Activated effector memory CD4-positive, alpha-beta T cell treated with anti-CD3 and anti-CD28 coated beads, Interleukin-2, amount 50 U/mL, for 16 hours (primary cell): ENCODE measurements at regions not wholly inside any gene's neighbourhood (a gene's known extent, or its start where the extent isn't known, plus 50 kb on each side); places are given as distances from the start of the nearest gene placed in this dataset.

Experiments
- DNase-seq: peaks from one replicate; pipeline ENCODE4 v3.0.0-alpha.2; 2020

DNA sequence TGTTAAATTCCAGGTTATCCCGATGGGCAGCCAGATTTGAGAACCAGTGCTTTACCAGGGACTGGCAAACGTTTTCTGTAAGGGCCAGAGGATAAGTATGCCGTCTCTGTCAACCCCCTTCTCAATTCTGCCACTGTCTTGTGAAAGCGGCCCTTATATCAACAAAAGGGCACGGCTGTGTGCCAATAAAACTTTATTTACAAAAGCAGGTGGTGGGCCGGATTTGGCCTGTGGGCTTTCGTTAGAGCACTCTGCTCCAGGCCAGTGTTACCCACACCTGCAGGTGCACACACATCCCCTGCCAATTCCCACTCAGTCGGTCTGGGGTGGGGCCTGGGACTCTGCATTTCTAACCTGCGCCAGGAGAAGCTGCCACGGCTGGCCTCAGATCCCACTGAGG is 111.2 kb downstream of the RFLNA start:
- no peak for DNase-seq

DNA sequence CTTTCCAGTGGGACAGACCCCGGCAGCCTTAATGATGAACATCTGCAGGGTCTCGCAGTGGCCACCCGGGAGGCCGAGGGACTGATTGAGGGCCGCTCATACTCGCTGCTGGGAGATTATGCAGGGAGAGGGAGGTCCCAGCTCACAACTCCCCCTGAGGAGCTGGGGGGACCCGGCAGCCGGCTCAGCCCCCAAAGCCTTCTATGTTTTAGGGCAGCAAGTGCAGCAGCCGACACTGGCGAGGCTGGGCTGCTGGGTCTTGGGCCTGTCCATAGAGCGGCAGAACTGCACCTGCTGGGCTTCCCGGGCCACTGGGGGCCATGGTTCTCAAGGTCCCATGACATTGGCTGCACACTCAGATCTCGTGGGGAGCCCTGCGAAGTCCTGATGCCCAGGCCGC is 110.7 kb downstream of the RFLNA start:
- DNase-seq: no peak

DNA sequence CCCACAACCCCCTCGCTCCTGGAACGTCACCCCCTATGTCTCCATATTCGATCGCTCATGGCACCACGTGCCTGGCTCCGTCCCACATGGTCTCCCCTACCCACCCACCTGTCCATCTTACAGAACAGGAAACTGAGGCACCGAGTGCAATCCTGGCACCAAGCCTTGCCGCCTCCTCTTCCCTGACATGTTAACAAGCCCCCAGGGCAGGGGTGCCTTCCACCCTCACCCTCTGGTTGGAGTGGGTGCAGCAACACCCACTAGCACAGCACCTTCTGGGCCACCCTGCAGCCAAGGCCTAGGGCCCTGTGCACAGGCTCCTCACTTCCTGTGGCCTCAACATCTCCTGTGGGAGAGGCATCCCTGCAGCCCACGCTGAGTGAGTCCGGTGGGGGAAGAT is 110.3 kb downstream of the RFLNA start:
- no peak for DNase-seq

DNA sequence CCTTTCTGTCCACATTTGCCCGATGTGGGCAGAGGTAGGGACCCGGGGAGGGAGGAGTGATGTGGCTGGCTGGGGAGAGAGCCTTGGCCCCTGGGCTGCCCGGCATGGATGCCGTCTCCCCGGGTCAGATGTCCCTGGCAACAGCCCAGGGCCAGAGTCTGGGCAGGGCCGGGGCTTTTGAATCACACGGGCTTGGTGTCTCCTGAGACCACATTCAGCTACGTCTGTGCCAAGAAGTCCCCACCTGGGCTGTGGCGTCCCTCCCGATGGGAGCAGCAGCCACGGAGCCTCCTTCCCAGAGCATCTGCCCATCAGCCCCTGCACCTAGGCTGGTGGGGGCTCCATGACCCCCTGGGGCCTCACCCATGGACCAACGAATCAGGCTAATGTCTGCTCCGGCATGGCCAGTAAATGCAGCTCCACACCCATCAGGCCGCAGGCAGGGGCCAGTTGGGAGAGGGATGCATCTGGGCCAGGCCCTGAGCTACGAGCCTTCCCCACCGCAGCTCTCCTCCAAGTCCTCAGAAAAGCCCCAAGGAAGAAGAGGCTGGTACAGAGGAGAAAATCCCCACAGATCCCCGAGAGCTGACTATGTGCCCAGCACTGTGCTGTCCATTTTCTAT is 109.4 kb downstream of the RFLNA start:
- DNase-seq: no peak

DNA sequence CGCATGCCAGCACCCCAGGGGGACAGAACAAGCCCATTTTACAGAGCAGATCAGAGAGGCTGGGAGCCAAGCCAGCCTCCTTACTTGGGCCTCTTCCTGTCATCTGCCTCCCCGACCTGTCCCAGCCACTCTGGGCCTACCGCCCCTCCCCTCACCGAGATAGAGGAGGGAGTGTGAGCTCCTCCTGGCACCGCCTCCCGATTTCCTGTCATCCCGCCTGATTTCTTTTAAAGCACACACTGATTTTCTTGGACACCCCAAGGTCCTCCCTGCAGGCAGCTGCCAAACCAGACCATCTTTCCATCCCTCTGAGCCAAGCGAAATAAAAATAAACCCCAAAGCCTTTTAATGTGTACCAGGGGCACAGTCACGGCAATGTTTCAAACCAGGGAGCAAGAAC is 108.4 kb downstream of the RFLNA start:
- DNase-seq: no peak

DNA sequence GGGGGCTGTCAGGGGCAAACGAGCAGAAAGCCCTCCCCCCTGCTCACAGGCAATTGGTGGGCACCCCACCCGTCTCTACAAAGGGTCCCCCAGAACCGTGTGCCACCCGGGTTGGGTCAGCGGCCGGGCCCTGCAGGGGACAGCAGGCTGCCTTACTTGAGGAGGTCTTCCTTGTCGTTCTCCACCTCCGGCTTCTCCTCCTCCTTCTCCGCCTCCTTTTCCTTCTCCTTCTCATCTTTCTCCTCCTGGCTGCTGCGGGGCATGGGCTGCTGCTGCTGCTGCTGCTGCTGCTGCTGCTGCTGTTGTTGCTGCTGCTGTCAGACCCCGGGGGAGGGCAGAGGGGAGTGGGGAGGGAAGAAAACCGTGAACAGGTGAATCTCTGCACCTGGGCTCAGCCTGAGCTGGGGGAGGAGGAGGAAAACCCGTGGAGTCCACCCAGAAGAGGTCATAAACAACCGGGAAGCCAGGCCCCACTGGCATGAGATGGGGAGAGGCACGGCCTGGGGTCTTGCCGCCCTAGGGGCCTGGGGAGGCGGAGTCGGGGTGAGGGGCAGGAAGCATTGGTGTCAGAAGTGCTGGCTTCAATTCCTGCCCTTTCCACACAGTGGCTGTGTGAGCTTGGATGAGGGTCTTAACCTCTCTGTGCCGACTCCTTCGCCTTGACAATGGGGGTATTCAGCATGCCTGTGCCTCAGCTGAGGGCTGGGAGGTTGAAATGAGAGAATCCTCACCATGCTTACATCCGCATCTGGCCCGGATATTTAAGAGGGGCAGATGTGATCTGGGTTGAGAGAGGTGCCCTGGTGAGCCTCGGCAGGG is 107.6 kb downstream of the RFLNA start:
- DNase-seq: no peak

DNA sequence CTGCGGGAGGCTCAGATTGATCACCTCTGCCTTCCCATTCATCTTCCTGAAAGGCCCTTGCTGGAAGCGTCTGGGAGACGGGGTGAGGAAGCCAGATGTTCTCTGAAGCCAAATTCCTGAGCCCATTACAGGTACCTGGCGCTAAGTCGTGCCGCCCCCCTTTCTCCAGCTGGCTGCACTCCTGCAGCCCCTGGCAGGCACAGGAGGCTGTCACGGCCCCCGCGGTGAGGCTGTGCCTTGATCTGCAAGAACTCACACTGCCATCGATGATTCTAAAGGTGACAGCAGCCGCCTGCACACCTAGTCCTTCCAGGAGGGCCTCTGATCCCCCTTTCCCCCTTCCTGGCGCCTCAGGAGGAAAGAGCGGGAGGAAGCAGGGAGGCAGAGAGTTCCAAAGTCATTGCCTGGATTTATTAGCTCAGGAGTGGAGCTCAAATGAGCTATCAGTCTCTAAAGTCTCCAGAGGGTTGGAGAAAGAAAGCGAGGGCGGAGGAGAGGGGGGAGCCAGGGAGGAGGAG is 106.9 kb downstream of the RFLNA start:
- DNase-seq: no peak

DNA sequence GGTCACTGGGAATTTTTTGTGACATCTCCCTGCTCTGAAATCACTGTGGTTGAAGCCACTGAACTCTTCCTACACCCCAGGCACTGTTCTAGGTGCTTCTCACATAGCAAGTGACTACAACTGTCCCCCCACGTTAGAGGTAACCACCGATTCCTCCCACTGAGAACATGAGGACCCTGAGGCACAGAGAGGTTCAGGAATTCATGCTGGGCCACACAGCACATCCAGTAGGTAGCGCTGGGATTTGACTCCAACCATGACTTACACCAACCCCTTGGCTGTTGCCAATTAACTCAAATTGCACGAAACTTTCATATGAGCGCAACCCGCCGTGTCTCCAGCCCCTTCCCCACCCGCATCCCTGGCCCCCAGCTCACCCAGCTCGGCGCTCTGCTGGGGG is 105.2 kb downstream of the RFLNA start:
- no peak for DNase-seq

DNA sequence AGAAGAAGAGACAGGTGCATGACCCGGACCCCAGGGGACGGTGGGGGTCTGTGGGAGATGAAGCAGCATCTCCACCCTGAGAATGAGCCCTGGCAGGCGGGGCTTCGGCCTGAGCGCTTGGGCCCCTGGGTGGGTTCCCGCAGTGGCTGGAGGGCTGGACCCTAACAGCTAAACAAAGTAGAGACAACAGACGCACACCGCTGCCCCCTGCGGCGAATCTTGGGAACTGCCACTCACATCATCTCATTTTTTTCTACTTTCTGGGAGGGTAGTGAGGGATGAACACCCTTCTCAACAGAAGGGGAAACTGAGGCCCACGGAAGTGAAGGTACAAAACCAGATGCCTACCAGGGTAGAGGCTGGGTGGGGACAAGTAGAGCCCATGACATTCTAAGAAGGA is 104.7 kb downstream of the RFLNA start:
- peak; percentile 67 for DNase-seq

DNA sequence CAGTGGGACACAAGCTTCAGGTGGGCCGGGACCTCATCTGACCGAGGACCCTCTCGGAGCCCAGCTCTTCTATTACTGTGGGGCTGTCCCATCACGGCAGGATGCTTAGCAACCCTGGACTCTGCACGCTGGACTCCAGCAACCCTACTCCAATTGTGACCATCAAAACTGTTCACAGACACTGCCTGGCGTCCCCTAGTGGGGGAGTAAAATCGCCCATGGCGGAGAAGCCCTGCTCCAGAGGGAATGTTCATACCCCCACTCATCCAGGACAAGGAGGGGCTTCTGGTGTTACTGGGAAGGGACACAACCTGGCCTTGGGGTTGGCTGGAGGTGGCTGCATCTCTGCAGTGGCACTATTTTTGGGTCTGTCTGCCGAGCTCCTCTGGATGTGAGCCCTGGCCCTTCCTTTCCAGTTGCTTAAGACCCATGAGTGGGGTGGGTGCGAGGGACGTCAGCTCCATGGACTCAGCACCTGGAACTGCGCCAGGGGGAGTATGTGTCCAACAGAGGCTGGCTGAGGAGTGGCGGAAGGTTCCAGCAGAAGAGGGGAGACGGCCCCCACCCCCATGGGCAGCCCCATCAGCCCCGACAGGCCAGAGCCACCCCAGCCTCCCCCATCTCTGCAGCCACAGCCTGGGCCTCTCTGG is 103.8 kb downstream of the RFLNA start:
- DNase-seq: no peak

DNA sequence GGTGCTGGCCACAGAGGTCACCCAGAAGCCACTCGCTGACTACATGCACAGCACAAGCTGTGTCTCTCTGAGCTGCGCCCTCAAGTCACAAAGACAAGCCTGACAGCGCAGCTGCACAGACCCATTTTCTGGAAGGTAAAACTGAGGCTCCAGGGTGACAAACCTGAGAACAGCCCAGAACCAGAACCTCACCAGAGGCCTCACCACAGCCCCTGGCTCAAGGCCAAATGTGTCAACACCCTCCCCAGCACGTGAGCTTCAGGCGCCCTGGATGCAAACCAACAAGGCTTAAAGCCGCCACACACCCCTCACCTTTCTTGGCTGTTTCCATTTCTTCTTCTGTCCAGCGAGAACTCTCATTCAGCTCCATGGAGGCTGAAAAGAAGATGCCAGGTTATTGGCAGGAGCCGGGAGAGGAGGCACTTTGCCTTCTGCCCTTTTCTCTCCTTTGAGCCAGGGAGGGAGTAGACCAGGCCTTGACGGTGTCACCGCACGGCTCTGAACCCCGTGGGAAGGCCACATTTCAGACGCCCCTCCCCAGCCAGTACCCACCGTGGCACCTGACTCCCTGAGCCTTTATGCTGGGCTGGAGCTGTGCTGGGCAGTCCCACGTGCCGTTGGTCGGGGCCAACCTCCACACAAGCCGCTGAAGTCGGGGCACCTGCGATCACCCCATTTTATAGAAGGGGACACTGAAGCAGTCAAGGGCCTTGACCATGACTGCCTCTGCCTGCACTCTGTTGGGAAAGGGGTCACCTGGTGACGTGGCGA is 103.1 kb downstream of the RFLNA start:
- DNase-seq: no peak

DNA sequence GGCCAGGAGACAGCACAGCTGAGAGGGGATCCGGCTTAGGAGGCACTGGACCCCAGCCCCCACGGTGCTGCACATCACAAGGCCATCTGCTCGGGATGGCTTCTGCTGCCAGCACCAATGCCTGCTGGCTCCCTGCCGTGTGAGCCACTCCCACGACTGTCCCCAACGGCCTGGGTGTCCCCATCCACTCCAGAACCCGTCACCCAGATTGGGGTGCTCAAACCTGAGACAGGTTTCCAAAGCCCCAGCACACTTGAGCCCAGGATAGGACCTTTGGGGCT is 102.4 kb downstream of the RFLNA start:
- DNase-seq: no peak

DNA sequence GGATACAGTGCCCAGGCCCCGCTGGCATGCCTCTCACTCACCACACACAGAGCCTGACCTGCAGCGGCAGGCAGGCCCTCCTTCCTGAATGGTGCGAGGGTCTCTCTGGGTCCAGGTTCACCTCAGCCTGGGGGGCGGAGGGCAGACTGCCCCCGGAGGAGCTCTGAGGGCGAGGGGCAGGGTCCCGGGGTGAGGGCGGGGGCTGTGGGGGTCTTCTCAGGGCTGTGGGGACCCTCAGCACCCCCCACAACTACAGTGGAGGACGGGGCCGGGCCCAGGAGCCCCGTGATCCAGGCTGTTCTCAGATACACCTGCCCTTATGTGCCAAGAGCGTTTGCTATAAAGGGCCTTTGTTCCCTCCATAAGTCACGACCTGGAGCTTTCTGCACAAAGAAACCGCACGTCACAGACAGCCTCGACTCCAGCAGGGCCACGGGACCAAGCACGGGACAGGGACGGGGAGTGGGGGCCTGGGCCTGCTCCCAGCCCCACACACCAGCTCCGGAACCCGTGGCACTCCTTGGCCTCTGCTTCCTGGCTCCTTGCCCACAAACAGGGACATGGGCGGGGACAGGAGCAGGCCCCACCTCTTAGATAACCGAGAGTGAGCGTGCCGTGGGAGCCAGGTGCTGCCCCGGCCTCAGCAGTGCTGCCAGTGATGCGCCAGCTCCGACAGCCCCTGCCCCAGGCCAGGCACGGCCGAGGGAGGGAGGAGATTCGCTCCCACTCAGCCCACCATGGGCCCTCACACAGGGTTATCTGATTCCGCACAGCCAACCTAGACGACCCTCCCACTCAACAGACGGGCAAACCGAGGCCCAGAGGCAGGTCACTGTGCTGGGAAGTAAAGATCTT is 101.9 kb downstream of the RFLNA start:
- DNase-seq: no peak

DNA sequence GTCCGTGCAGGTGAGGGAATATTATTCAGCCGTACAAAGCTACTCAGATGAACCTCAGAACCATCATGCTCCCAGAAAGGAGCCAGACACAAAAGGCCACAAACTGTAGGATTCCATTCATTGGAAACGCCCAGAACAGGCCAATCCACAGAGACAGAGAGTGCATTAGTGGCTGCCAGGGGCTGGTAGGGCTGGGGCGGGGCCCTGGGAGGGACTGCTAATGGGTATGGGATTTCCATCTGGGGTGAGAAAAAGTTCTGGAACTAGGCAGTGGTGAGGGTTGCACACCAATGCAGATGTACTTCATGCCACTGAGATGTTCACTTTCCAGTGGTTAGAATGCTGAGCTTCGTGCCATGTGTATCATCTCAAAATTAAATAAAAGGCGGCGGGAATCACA is 101.1 kb downstream of the RFLNA start:
- no peak for DNase-seq

DNA sequence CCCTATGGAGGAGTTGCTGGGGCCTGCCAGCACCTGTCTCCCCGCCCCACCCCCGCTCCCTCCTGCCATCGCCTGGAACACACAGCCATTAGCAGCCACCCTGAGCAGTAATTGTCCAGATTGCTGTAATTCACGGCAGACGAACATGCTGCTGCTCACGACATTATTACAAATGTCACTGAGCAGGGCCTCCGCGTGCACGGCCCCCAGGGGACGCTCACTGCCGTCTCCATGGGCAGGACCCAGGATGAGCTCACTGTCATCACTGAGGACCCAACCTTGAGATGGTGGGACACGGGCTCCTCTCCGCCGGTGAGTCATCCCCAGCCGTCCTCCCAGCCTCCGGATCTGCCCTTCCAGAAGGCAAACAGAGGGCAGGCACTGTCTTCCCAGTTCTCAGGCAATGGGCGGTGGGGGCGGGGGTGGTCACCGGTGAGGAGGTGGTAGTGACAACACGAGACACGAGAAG is 100.4 kb downstream of the RFLNA start:
- no peak for DNase-seq

DNA sequence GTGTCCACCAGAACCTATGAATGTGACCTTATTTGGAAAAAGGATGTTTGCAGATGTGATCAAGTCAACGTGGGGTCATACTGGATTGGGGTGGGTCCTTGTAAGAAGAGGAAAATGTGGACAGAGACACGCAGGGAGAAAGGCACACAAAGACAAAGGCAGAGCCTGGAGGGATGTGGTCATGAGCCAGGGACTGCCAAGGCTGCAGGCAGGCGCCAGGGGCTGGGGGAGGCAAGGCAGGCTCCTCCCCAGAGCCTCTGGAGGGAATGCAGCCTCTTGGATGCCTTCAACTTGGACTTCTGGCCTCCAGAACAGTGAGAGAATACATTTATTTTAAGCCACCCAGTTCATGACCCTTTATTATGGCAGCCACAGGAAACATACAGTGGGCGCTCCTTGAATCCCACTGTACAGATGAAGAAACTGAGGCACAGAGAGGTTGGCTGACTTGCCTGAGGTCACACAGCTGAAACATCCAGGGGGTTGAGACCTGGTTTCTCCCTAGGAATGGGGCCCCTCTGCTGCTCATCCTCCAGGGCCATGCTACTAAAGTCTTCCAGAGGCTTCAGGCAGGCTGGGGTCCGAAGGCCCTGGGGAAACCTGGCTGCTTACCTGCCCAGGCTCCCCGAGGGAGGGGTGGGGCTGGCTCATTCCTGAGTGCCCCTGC is 99.7 kb downstream of the RFLNA start:
- DNase-seq: no peak

DNA sequence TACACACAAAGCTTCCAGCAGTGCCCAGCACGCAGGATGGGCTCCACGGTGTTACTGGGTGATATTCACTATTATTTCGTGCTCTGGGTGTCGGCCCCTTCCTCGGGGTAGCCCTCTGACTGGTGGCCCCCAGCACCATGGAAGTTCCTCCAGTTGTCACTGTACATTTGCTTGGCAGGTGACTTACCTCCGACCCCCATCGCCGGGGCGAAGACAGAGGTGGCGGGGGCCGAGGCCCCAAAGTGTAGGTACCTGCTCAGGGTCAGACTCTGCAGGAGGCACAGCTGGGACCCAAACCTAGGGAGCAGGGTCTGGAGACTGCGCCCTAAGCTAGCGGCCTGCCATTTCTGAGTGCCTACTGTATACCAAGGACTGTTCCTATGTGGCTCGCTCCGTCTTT is 98.9 kb downstream of the RFLNA start:
- DNase-seq: no peak

DNA sequence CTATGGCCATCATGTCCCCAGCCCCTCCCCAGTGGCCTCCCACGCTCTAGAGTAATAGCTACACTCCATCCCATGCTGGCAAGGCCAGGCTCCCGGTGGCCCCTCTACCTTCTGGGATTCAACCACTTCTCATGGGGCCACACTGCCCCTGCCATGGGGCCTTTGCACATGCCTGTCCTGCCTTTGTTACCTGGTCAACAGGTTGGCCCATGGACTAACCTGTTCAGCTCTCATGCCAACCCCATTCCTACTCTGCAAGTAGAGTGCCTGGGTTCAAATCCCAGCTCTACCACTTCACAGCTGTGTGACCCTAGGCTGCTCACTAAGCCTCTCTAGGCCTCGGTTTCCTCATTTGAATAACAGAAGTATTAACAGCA is 98.5 kb downstream of the RFLNA start:
- no peak for DNase-seq

DNA sequence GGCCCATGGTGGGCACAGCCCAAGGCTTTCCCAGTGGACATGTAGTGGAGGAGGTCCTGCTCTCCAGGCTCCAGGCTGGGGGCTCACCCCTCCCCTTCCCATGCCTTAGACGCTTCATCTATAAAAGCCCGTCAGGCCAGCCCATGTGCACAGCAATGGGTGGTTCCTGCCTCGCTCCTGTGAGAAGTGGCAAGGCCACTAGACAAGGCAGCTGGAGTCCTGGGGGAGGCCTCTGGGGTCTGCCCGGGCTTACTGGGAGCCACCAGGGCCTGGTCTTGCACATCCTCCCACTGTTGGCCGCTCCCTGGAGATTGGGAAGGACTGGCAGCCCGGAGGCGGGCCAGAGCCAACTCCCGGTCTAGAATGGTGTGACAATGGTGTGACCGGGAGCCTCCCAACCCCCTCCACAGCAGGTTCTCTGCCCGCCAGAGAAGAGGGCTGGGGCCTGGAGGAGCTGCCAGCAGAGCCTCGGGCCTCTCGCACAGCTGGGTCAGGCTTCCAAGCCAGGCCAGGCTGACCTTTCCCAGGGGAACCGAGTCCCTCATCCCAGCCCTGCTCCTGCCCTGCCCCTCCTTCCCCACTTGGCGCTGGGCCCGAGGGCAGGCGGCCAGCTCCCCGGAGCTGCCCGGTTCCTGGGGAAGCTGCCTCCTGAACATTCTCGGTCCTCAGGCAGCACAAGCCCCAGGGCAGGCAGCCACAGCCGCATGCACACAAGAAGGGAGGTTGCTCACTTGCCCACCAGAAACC is 97.9 kb downstream of the RFLNA start:
- DNase-seq: no peak

DNA sequence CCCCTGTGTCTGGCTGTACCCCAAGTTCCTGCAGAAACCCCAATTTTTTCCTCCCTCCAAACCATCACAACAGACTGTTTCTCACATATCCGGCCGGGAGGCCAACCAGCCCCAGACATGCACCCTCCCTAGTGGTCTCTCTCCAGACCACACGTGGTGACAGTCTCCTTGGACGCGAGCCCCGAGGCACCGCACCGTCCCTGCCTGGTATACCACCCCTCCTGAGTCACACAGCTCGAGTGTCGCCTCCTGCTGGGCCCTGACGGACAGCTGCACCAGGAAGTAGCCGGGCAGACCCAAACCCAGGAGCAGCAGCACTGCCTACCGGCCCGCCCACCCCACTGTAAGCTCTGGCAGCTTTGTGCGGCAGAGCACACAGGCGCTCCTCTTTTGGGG is 97.4 kb downstream of the RFLNA start:
- DNase-seq: no peak
